PFSK-1 (cell line): ENCODE measurements at regions not wholly inside any gene's neighbourhood (a gene's known extent, or its start where the extent isn't known, plus 50 kb on each side); places are given as distances from the start of the nearest gene placed in this dataset.

Experiments used
- POLR2AphosphoS5 ChIP-seq: IDR thresholded peaks from 2 replicates; pipeline ENCODE4 v1.6.1; 2012; ENCODE audit warnings: low read depth, mild to moderate bottlenecking, control low read depth, low read length, moderate library complexity
- TAF1 ChIP-seq: IDR thresholded peaks from 2 replicates; pipeline ENCODE4 v1.6.1; 2012; ENCODE audit warnings: low read length, control low read depth, borderline replicate concordance; ENCODE audit not compliant: insufficient read depth
- TF ChIP-seq, protein P1 (sequence below), 2 experiments: IDR thresholded peaks; 2 replicates each; pipeline versions ENCODE4 v1.6.1 to v1.8.0; 2011 to 2012; ENCODE audit warnings: low read depth in 2 of 2, low read length in 2 of 2, control low read depth in 1 of 2, inconsistent platforms in 1 of 2, mild to moderate bottlenecking in 1 of 2, moderate library complexity in 1 of 2; ENCODE audit not compliant: insufficient read depth in 1 of 2

DNA sequence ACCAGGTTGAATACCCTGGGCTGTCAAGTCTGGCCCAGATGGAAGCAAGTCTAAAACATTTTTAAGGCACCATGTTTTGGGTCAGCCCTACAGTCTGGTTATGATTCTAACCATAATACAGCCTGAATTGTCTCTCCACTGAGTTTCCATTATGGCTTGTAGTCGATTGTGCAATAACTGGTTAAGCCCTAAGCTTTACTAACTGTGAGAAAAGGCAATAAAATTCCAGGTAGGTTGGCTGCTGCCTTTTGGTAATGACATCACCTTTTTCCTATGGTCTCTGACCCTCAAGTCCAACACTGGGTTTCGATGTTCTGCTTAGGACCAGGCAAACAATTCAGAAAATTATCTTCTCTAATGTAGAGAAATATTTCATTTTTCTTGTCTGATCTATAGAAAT, 243.3 kb downstream of the ACTL7B start:
- TF ChIP-seq TAF1 (no peak), POLR2AphosphoS5 (no peak)
- TF ChIP-seq, protein P1, sequence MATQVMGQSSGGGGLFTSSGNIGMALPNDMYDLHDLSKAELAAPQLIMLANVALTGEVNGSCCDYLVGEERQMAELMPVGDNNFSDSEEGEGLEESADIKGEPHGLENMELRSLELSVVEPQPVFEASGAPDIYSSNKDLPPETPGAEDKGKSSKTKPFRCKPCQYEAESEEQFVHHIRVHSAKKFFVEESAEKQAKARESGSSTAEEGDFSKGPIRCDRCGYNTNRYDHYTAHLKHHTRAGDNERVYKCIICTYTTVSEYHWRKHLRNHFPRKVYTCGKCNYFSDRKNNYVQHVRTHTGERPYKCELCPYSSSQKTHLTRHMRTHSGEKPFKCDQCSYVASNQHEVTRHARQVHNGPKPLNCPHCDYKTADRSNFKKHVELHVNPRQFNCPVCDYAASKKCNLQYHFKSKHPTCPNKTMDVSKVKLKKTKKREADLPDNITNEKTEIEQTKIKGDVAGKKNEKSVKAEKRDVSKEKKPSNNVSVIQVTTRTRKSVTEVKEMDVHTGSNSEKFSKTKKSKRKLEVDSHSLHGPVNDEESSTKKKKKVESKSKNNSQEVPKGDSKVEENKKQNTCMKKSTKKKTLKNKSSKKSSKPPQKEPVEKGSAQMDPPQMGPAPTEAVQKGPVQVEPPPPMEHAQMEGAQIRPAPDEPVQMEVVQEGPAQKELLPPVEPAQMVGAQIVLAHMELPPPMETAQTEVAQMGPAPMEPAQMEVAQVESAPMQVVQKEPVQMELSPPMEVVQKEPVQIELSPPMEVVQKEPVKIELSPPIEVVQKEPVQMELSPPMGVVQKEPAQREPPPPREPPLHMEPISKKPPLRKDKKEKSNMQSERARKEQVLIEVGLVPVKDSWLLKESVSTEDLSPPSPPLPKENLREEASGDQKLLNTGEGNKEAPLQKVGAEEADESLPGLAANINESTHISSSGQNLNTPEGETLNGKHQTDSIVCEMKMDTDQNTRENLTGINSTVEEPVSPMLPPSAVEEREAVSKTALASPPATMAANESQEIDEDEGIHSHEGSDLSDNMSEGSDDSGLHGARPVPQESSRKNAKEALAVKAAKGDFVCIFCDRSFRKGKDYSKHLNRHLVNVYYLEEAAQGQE (IDR thresholded peaks at IDR 0.05; ENCODE audit: insufficient read depth in 1 of 2, low read depth in 2 of 2, low read length in 2 of 2) = no peak
